ENCODE measurements at regions not wholly inside any gene's neighbourhood (a gene's known extent, or its start where the extent isn't known, plus 50 kb on each side); places are given as distances from the start of the nearest gene placed in this dataset.

GRCh38 chr21:24123785-24124184 is 1483.5 kb downstream of the MRPL39 start:
- H3K79me2 ChIP-seq (replicated peaks; ENCODE audit: insufficient read depth) = no peaks in the 10 kb centered on the region
- H3K4me2 ChIP-seq = no peak overlapping the region
- H2AFZ ChIP-seq = no peak overlapping the region
- no peaks in the 10 kb centered on the region for H3K4me1 ChIP-seq (ENCODE audit: insufficient read depth)
- Mint-ChIP-seq H3K9me3 (peaks cover 52% of the 10 kb centered on the region), H3K27ac (no peak overlapping the region), H3K4me1 (no peaks in the 10 kb centered on the region), H3K36me3 (ENCODE audit: low read depth) (0 out of 3 replicates have a peak, but pooled peaks cover 6% of the 10 kb centered on the region), H3K27me3 (ENCODE audit: insufficient read depth, low read depth, poor library complexity) (no peaks in the 10 kb centered on the region), H3K4me3 (no peak overlapping the region)
- no peak overlapping the region for H3K4me3 ChIP-seq
- H4K20me1 ChIP-seq (replicated peaks; ENCODE audit: insufficient read depth) = no peaks in the 10 kb centered on the region
- no peaks in the 10 kb centered on the region for H3K9me2 ChIP-seq (ENCODE audit: insufficient read depth)
- H3F3A ChIP-seq (replicated peaks; ENCODE audit: low read depth) = no peaks in the 10 kb centered on the region
- DNase-seq (ENCODE audit: low spot score) (no peak), ATAC-seq (no peak)
- H3K27me3 ChIP-seq (ENCODE audit: insufficient read depth) = no peaks in the 10 kb centered on the region
- no peak for TF ChIP-seq ZNF462 (CRISPR knock-in tag; IDR thresholded peaks at IDR 0.05)
- H3K36me3 ChIP-seq (ENCODE audit: insufficient read depth) = no peaks in the 10 kb centered on the region
- H3K27ac ChIP-seq (ENCODE audit: low read depth) = no peak overlapping the region

- Histone ChIP-seq H3F3A (replicated peaks; ENCODE audit: low read depth) (no peaks in the 10 kb centered on the region), H3K4me1 (ENCODE audit: insufficient read depth) (no peaks in the 10 kb centered on the region), H3K4me3 (no peak overlapping the region), H4K20me1 (replicated peaks; ENCODE audit: insufficient read depth) (no peaks in the 10 kb centered on the region), H3K27me3 (ENCODE audit: insufficient read depth) (no peaks in the 10 kb centered on the region), H3K27ac (ENCODE audit: low read depth) (no peak overlapping the region), H3K4me2 (no peak overlapping the region), H2AFZ (no peak overlapping the region), H3K79me2 (replicated peaks; ENCODE audit: insufficient read depth) (no peaks in the 10 kb centered on the region), H3K36me3 (ENCODE audit: insufficient read depth) (no peaks in the 10 kb centered on the region; the same call in 1 of the 2 replicates), H3K9me2 (ENCODE audit: insufficient read depth) (no peaks in the 10 kb centered on the region)
- H3K9me3 Mint-ChIP-seq = peaks cover 62% of the 10 kb centered on the region
- peaks cover 10% of the 10 kb centered on the region; the same call in 2 of the 3 replicates for H3K36me3 Mint-ChIP-seq (ENCODE audit: low read depth)
- H3K27ac Mint-ChIP-seq = no peak overlapping the region
- ATAC-seq = no peak
- H3K4me3 Mint-ChIP-seq = no peak overlapping the region
- H3K27me3 Mint-ChIP-seq (ENCODE audit: insufficient read depth, low read depth, poor library complexity) = no peaks in the 10 kb centered on the region
- no peak for DNase-seq (ENCODE audit: low spot score)
- H3K4me1 Mint-ChIP-seq = no peaks in the 10 kb centered on the region
- TF ChIP-seq ZNF114 (CRISPR knock-in tag; IDR thresholded peaks at IDR 0.05) (no peak), EZH2phosphoT487 (IDR thresholded peaks at IDR 0.05; ENCODE audit: unreplicated experiment) (no peak), NANOG (IDR thresholded peaks at IDR 0.05; ENCODE audit: borderline replicate concordance) (no peak), REST (IDR thresholded peaks at IDR 0.05; ENCODE audit: unreplicated experiment) (no peak), ZNF331 (CRISPR knock-in tag; IDR thresholded peaks at IDR 0.05; ENCODE audit: low read depth) (no peak)
These were observed 1488.4 kb downstream of the MRPL39 start for GRCh38 chr21:24118738-24119459.

All from GM23338 (cell line).